HEK293 (cell line): ENCODE measurements at regions not wholly inside any gene's neighbourhood (a gene's known extent, or its start where the extent isn't known, plus 50 kb on each side); places are given as distances from the start of the nearest gene placed in this dataset.

Experiments used
- CTCF ChIA-PET: fragments of 350-600 bp; formaldehyde crosslinking; extraction: SDS; loops from one replicate; lab custom pipeline; 2021; ENCODE audit warnings: antibody characterized with exemption; lab: Yijun Ruan, JAX
- POLR2A ChIA-PET: fragments of 300-600 bp; formaldehyde crosslinking; extraction: SDS; loops from one replicate; lab custom pipeline; 2020; ENCODE audit warnings: antibody characterized with exemption, inconsistent platforms; lab: Yijun Ruan, JAX
- H3K27ac ChIP-seq: fragments of 200-500 bp; sonication (Bioruptor generic); 2 replicates; pipeline ENCODE4 v1.5.1; 2014; ENCODE audit warnings: low read depth, low read length, control low read depth, inconsistent platforms; ENCODE audit errors: extremely low read depth
- H3K36me3 ChIP-seq, 2 experiments: fragments of 200-500 bp in 1 of 2; sonication (Bioruptor generic) in 1 of 2; 1 replicate in 1 of 2; 2 replicates in 1 of 2; pipeline ENCODE4 v1.5.1; 2014 to 2017; ENCODE audit warnings: inconsistent platforms in 2 of 2, low read length in 2 of 2; ENCODE audit not compliant: control insufficient read depth in 2 of 2, insufficient read depth in 1 of 2
- H3K4me1 ChIP-seq: fragments of 200-500 bp; sonication (Bioruptor generic); 2 replicates; pipeline ENCODE4 v1.5.1; 2014; ENCODE audit warnings: mild to moderate bottlenecking, low read length, inconsistent platforms; ENCODE audit not compliant: control insufficient read depth, insufficient read depth
- H3K4me3 ChIP-seq: 2 replicates; pipeline ENCODE4 v1.5.1; 2011; ENCODE audit warnings: low read depth, mild to moderate bottlenecking, control low read depth, low read length, moderate library complexity
- H3K9me3 ChIP-seq: fragments of 200-500 bp; sonication (Bioruptor generic); 2 replicates; pipeline ENCODE4 v1.5.1; 2014; ENCODE audit warnings: low read depth, low read length, inconsistent platforms; ENCODE audit not compliant: control insufficient read depth, insufficient read depth
- BCL11B ChIP-seq: fragments of 450-650 bp; formaldehyde crosslinking; IDR thresholded peaks from 2 replicates; pipeline ENCODE4 v1.5.1; 2016; ENCODE audit warnings: low read depth, missing biosample characterization, missing genetic modification characterization
- KLF8 ChIP-seq: fragments of 450-650 bp; formaldehyde crosslinking; IDR thresholded peaks from 2 replicates; pipeline ENCODE4 v1.5.1; 2016; ENCODE audit warnings: missing biosample characterization, missing genetic modification characterization
- SCRT1 ChIP-seq: fragments of 450-650 bp; formaldehyde crosslinking; IDR thresholded peaks from 2 replicates; pipeline ENCODE4 v1.5.1; 2016; ENCODE audit warnings: missing biosample characterization, missing genetic modification characterization, borderline replicate concordance
- SCRT2 ChIP-seq: fragments of 450-650 bp; formaldehyde crosslinking; IDR thresholded peaks from 2 replicates; pipeline ENCODE4 v1.5.1; 2016; ENCODE audit warnings: missing biosample characterization, missing genetic modification characterization
- TCF7L2 ChIP-seq: IDR thresholded peaks from 2 replicates; pipeline ENCODE4 v1.6.1; 2011; ENCODE audit warnings: low read depth, mild to moderate bottlenecking, inconsistent platforms, low read length, moderate library complexity, borderline replicate concordance
- YY1 ChIP-seq: fragments of 450-650 bp; formaldehyde crosslinking; IDR thresholded peaks from 2 replicates; pipeline ENCODE4 v1.5.1; 2018; ENCODE audit warnings: missing biosample characterization, missing genetic modification characterization
- ZEB2 ChIP-seq: fragments of 450-650 bp; formaldehyde crosslinking; IDR thresholded peaks from 2 replicates; pipeline ENCODE4 v1.5.1; 2016; ENCODE audit warnings: missing biosample characterization, missing genetic modification characterization
- ZFP41 ChIP-seq: fragments of 450-650 bp; formaldehyde crosslinking; IDR thresholded peaks from 2 replicates; pipeline ENCODE4 v1.5.1; 2016; ENCODE audit warnings: missing biosample characterization, missing genetic modification characterization, borderline replicate concordance
- ZNF16 ChIP-seq: fragments of 450-650 bp; formaldehyde crosslinking; IDR thresholded peaks from 2 replicates; pipeline ENCODE4 v1.5.1; 2016; ENCODE audit warnings: low read depth, missing biosample characterization, missing genetic modification characterization
- ZNF2 ChIP-seq: fragments of 450-650 bp; formaldehyde crosslinking; IDR thresholded peaks from 2 replicates; pipeline ENCODE4 v1.5.1; 2016; ENCODE audit warnings: missing biosample characterization, missing genetic modification characterization
- ZNF24 ChIP-seq: fragments of 450-650 bp; formaldehyde crosslinking; IDR thresholded peaks from 2 replicates; pipeline ENCODE4 v1.5.1; 2016; ENCODE audit warnings: missing biosample characterization, missing genetic modification characterization
- ZNF274 ChIP-seq, 2 experiments: fragments of 200-500 bp in 1 of 2; fragments of 450-650 bp in 1 of 2; sonication (Bioruptor generic) in 1 of 2; formaldehyde crosslinking in 1 of 2; IDR thresholded peaks; 2 replicates each; pipeline versions ENCODE4 v1.5.1 to v1.6.1; 2014 to 2016; ENCODE audit warnings: borderline replicate concordance in 1 of 2, inconsistent platforms in 1 of 2, low read length in 1 of 2, missing biosample characterization in 1 of 2, missing genetic modification characterization in 1 of 2
- ZNF335 ChIP-seq: fragments of 450-650 bp; formaldehyde crosslinking; conservative IDR thresholded peaks from 2 replicates; pipeline ENCODE4 v1.5.1; 2016; ENCODE audit warnings: missing biosample characterization, missing genetic modification characterization
- ZNF354C ChIP-seq: fragments of 450-650 bp; formaldehyde crosslinking; IDR thresholded peaks from 2 replicates; pipeline ENCODE4 v1.5.1; 2016; ENCODE audit warnings: missing biosample characterization, missing genetic modification characterization, low read depth, borderline replicate concordance
- ZNF555 ChIP-seq: fragments of 450-650 bp; formaldehyde crosslinking; conservative IDR thresholded peaks from 2 replicates; pipeline ENCODE4 v1.5.1; 2017; ENCODE audit warnings: missing biosample characterization, mild to moderate bottlenecking, missing genetic modification characterization, inconsistent platforms
- ZNF558 ChIP-seq: fragments of 450-650 bp; formaldehyde crosslinking; IDR thresholded peaks from 2 replicates; pipeline ENCODE4 v1.5.1; 2016; ENCODE audit warnings: missing biosample characterization, missing genetic modification characterization
- ZNF610 ChIP-seq: fragments of 450-650 bp; formaldehyde crosslinking; IDR thresholded peaks from 2 replicates; pipeline ENCODE4 v1.5.1; 2016; ENCODE audit warnings: missing biosample characterization, missing genetic modification characterization, borderline replicate concordance
- TF ChIP-seq, protein P1 (sequence below): fragments of 450-650 bp; formaldehyde crosslinking; IDR thresholded peaks from 2 replicates; pipeline ENCODE4 v1.5.1; 2017; ENCODE audit warnings: missing biosample characterization, missing genetic modification characterization
- TF ChIP-seq, protein P2 (sequence below): fragments of 450-650 bp; formaldehyde crosslinking; IDR thresholded peaks from 2 replicates; pipeline ENCODE4 v1.5.1; 2017; ENCODE audit warnings: missing biosample characterization, missing genetic modification characterization
- TF ChIP-seq, protein P3 (sequence below): fragments of 450-650 bp; formaldehyde crosslinking; IDR thresholded peaks from 2 replicates; pipeline ENCODE4 v1.5.1; 2016; ENCODE audit warnings: missing biosample characterization, missing genetic modification characterization, borderline replicate concordance
- TF ChIP-seq, protein P4 (sequence below): fragments of 450-650 bp; formaldehyde crosslinking; IDR thresholded peaks from 2 replicates; pipeline ENCODE4 v1.5.1; 2017; ENCODE audit warnings: missing biosample characterization, mild to moderate bottlenecking, missing genetic modification characterization, moderate library complexity

DNA sequence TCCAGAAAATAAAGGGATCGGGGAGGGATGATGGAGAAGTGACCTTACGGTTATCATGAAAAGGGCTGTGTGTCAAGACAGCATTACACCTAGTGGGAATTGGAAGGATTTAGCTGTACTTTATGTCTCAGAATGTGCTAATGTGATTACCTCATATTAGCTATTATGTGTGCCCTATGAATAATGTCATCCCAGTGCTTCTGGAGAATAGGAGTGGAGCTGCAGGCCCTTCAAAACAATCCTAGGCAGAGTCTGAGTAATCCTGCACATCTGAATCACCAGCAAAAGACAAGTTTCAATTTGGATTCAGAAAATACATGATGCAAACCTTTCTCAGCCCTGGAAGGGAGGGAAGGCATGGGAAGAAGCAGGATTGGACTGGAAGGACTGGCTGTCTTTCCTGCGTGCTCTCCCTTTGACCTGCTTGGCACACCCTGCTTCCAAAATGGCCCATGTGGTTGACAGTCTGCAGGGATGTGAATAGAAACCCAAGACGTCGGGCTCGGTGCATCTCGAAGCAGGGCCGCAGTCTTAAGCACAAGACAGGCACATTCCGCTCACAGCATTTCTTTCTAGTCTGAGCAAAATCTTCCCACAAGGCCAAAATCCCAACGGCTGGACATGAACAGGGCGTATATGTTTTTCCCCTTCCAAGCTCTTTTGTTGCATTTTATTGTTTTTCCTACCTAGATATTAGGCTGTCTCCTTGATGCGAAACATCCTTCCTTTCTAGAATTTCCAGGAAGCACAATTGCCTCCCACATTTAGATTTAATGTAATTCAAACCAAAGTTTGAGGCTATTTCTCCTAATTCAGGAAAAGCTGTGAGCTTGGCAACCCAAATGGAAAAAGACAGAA, 54.3 kb upstream of the TARBP1 start (continued):
- TF ChIP-seq ZNF335 (tag by site-specific recombination) (peak; percentile 26), ZNF274 (IDR thresholded peaks at IDR 0.05; ENCODE audit: low read length) (no peak), ZNF274 (tag by site-specific recombination; IDR thresholded peaks at IDR 0.05; ENCODE audit: borderline replicate concordance) (no peak), ZNF558 (peak; percentile 80; the same call in 1 of the 2 replicates), ZNF2 (tag by site-specific recombination) (0 out of 2 replicates have a peak, but pooled peaks have one; percentile 23)
- TF ChIP-seq, protein P1, sequence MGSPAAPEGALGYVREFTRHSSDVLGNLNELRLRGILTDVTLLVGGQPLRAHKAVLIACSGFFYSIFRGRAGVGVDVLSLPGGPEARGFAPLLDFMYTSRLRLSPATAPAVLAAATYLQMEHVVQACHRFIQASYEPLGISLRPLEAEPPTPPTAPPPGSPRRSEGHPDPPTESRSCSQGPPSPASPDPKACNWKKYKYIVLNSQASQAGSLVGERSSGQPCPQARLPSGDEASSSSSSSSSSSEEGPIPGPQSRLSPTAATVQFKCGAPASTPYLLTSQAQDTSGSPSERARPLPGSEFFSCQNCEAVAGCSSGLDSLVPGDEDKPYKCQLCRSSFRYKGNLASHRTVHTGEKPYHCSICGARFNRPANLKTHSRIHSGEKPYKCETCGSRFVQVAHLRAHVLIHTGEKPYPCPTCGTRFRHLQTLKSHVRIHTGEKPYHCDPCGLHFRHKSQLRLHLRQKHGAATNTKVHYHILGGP: no peak
- TF ChIP-seq, protein P2, sequence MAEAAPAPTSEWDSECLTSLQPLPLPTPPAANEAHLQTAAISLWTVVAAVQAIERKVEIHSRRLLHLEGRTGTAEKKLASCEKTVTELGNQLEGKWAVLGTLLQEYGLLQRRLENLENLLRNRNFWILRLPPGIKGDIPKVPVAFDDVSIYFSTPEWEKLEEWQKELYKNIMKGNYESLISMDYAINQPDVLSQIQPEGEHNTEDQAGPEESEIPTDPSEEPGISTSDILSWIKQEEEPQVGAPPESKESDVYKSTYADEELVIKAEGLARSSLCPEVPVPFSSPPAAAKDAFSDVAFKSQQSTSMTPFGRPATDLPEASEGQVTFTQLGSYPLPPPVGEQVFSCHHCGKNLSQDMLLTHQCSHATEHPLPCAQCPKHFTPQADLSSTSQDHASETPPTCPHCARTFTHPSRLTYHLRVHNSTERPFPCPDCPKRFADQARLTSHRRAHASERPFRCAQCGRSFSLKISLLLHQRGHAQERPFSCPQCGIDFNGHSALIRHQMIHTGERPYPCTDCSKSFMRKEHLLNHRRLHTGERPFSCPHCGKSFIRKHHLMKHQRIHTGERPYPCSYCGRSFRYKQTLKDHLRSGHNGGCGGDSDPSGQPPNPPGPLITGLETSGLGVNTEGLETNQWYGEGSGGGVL (tag by site-specific recombination): peak; percentile 48
- TF ChIP-seq, all 188 proteins: peak for 37

DNA sequence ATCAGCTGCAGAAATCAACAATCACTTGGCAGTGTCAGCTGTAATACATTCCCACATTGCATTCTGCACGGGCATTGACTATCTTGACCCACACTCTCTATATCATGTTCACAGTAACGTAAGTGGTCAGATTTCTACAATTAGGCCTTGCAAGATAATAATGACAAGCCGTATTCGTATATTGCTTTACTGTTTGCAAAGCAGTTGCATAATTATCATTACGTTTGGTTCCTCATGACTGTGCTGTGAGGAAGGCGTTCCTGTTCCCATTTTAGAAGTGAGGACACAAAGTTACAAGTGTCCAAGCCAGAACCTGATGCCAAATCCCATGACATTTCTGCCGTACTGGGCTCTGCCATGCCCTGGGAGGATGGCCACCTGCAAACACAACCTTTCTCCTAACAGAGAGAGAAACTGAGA, 53.5 kb upstream of the TARBP1 start:
- Histone ChIP-seq H3K27ac (no peak overlapping the region), H3K36me3 (no peaks in the 10 kb centered on the region), H3K4me1 (peaks cover 32% of the 10 kb centered on the region), H3K9me3 (no peaks in the 10 kb centered on the region), H3K4me3 (no peak overlapping the region)
- CTCF ChIA-PET: interaction anchor here (0.6 to 1.0 kb wide), 2 partner anchors 11 to 178 kb away, joined by 3 to 4 read pairs; no protein-coding TSS in a partner anchor
- POLR2A ChIA-PET: interaction anchor here (0.6 to 2.6 kb wide), 3 partner anchors 11 to 77 kb away, joined by 3 to 10 read pairs (median 3); partner anchors contain the start of gene IRF2BP2
- TF ChIP-seq SCRT2 (tag by site-specific recombination) (peak; percentile 47), ZNF16 (peak; percentile 2; the same call in 1 of the 2 replicates)
- TF ChIP-seq, protein P3, sequence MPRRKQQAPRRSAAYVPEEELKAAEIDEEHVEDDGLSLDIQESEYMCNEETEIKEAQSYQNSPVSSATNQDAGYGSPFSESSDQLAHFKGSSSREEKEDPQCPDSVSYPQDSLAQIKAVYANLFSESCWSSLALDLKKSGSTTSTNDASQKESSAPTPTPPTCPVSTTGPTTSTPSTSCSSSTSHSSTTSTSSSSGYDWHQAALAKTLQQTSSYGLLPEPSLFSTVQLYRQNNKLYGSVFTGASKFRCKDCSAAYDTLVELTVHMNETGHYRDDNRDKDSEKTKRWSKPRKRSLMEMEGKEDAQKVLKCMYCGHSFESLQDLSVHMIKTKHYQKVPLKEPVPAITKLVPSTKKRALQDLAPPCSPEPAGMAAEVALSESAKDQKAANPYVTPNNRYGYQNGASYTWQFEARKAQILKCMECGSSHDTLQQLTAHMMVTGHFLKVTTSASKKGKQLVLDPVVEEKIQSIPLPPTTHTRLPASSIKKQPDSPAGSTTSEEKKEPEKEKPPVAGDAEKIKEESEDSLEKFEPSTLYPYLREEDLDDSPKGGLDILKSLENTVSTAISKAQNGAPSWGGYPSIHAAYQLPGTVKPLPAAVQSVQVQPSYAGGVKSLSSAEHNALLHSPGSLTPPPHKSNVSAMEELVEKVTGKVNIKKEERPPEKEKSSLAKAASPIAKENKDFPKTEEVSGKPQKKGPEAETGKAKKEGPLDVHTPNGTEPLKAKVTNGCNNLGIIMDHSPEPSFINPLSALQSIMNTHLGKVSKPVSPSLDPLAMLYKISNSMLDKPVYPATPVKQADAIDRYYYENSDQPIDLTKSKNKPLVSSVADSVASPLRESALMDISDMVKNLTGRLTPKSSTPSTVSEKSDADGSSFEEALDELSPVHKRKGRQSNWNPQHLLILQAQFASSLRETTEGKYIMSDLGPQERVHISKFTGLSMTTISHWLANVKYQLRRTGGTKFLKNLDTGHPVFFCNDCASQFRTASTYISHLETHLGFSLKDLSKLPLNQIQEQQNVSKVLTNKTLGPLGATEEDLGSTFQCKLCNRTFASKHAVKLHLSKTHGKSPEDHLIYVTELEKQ (tag by site-specific recombination): no peak

DNA sequence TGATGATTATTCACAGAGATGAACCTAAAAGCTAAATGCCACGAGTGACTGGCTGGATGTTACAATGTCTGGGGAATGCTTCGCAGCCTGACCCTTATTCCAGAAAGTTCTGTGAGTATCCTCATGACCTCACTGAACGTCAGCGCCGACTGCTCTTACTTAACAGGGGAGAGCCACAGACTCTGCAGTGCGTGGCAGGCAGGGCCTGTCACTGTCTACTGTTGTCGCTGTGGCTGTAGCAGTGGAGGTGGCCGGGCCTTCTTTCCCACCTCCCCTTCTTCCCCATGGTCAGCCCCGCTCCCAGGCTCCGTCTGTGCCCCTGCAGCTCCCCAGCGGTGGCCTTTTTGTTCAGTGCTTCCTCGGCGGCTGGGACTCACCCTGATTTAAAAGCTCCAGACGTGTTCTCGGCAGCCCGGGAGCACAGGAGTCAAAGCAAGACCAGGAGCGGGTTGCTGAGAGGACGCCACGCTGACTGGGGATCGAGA, 52.2 kb upstream of the TARBP1 start:
- Histone ChIP-seq H3K9me3 (no peaks in the 10 kb centered on the region), H3K4me3 (no peak overlapping the region), H3K36me3 (no peaks in the 10 kb centered on the region), H3K27ac (no peak overlapping the region), H3K4me1 (peaks cover 27% of the 10 kb centered on the region)
- POLR2A ChIA-PET: interaction anchor here (0.7 to 2.6 kb wide), 2 partner anchors 13 to 77 kb away, joined by 3 to 13 read pairs; no protein-coding TSS in a partner anchor
- CTCF ChIA-PET: interaction anchor here (0.7 to 1.0 kb wide), 4 partner anchors 32 to 1167 kb away, joined by 3 to 5 read pairs (median 4); no protein-coding TSS in a partner anchor
- TF ChIP-seq BCL11B (tag by site-specific recombination) (no peak), ZNF555 (tag by site-specific recombination) (no peak), ZNF24 (no peak), TCF7L2 (no peak), ZEB2 (tag by site-specific recombination) (no peak), ZNF610 (tag by site-specific recombination) (no peak), KLF8 (no peak), ZFP41 (tag by site-specific recombination) (no peak), SCRT1 (tag by site-specific recombination) (no peak), YY1 (tag by site-specific recombination) (no peak), ZNF354C (no peak)
- TF ChIP-seq, protein P4, sequence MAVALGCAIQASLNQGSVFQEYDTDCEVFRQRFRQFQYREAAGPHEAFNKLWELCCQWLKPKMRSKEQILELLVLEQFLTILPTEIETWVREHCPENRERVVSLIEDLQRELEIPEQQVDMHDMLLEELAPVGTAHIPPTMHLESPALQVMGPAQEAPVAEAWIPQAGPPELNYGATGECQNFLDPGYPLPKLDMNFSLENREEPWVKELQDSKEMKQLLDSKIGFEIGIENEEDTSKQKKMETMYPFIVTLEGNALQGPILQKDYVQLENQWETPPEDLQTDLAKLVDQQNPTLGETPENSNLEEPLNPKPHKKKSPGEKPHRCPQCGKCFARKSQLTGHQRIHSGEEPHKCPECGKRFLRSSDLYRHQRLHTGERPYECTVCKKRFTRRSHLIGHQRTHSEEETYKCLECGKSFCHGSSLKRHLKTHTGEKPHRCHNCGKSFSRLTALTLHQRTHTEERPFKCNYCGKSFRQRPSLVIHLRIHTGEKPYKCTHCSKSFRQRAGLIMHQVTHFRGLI (tag by site-specific recombination): no peak
